Endothelial cell of umbilical vein (primary cell): ENCODE measurements at regions not wholly inside any gene's neighbourhood (a gene's known extent, or its start where the extent isn't known, plus 50 kb on each side); places are given as distances from the start of the nearest gene placed in this dataset.

Experiments used
- CTCF ChIP-seq, 2 donors: IDR thresholded peaks; 1 replicate in 1 of 2; 2 replicates in 1 of 2; pipeline ENCODE4 v1.5.1; 2011; ENCODE audit warnings: low read length in 2 of 2, mild to moderate bottlenecking in 2 of 2, moderate library complexity in 2 of 2, control low read depth in 1 of 2, inconsistent platforms in 1 of 2, low read depth in 1 of 2; ENCODE audit not compliant: insufficient read depth in 1 of 2; ENCODE audit errors: extremely low read depth in 1 of 2
- EZH2 ChIP-seq: IDR thresholded peaks from 2 replicates; pipeline ENCODE4 v1.6.1; 2012; ENCODE audit warnings: borderline replicate concordance, low read depth, mild to moderate bottlenecking, moderate library complexity, low read length, inconsistent platforms; ENCODE audit not compliant: severe bottlenecking
- MAX ChIP-seq: IDR thresholded peaks from 2 replicates; pipeline ENCODE4 v1.6.1; 2011; ENCODE audit not compliant: insufficient read depth, insufficient read length
- POLR2A ChIP-seq: IDR thresholded peaks from 2 replicates; pipeline ENCODE4 v1.6.1; 2012; ENCODE audit warnings: low read depth, mild to moderate bottlenecking, control low read depth, low read length
- POLR2AphosphoS5 ChIP-seq: IDR thresholded peaks from 2 replicates; pipeline ENCODE4 v1.6.1; 2012; ENCODE audit warnings: low read depth, mild to moderate bottlenecking, control low read depth, low read length, moderate library complexity; ENCODE audit not compliant: insufficient read depth

- TF ChIP-seq MAX (no peak), CTCF (IDR thresholded peaks at IDR 0.05; ENCODE audit: extremely low read depth in 1 of 2, insufficient read depth in 1 of 2, low read depth in 1 of 2, low read length in 2 of 2) (no peak), POLR2A (no peak), EZH2 (no peak), POLR2AphosphoS5 (no peak)
Observed at GRCh38 chr10:117441361-117441760, 66.1 kb upstream of the PDZD8 start.
